ENCODE measurements at regions not wholly inside any gene's neighbourhood (a gene's known extent, or its start where the extent isn't known, plus 50 kb on each side); places are given as distances from the start of the nearest gene placed in this dataset.

- TF ChIP-seq CTCF (IDR thresholded peaks at IDR 0.05) (no peak), EZH2 (IDR thresholded peaks at IDR 0.05; ENCODE audit: borderline replicate concordance, insufficient read depth, low read depth, low read length, poor library complexity, severe bottlenecking) (no peak)
These were observed 159.5 kb downstream of the GABRG2 start for GRCh38 chr5:162227075-162227474.

Data from B cell (primary cell).